ENCODE measurements at regions not wholly inside any gene's neighbourhood (a gene's known extent, or its start where the extent isn't known, plus 50 kb on each side); places are given as distances from the start of the nearest gene placed in this dataset.

DNA sequence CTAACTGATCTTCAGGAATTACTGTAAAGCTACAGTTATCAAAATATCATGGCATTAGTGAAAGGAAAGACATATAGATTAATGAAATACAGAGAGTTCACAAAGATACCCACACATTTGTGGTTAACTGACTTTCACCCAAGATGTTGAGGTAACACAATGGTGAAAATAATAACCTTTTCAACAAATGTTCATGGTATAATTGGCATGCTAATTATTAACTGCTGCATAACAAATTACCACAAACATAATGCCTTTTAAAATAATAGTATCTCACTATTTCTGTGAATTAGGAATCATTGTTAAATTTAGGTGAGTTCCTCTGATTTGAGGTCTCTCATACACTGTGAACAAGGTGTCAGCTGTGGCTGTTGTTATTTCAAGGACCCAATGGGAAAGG, 1493.1 kb upstream of the ACVR2A start:
- Histone ChIP-seq H3K27me3 (ENCODE audit: insufficient read depth, low read length) (no peaks in the 10 kb centered on the region), H3K9me3 (ENCODE audit: control insufficient read depth, low read depth, low read length) (no peaks in the 10 kb centered on the region), H3K23ac (ENCODE audit: insufficient read length, low read depth, low read length) (no peak overlapping the region), H3K4ac (ENCODE audit: low read depth, low read length) (no peak overlapping the region), H2BK20ac (ENCODE audit: low read depth, low read length, poor library complexity, severe bottlenecking) (no peak overlapping the region), H2BK12ac (ENCODE audit: insufficient read length, low read depth, low read length) (no peak overlapping the region), H2BK15ac (ENCODE audit: low read depth, low read length) (no peak overlapping the region), H4K20me1 (ENCODE audit: control insufficient read depth, insufficient read depth, insufficient read length) (no peaks in the 10 kb centered on the region), H3K18ac (ENCODE audit: insufficient read length, low read depth, low read length) (no peak overlapping the region), H4K5ac (ENCODE audit: insufficient read length, low read depth, low read length) (no peak overlapping the region), H3K27ac (ENCODE audit: insufficient read length, low read depth, low read length) (no peak overlapping the region), H3K56ac (ENCODE audit: insufficient read length, low read depth, low read length) (no peak overlapping the region), H4K8ac (replicated peaks; ENCODE audit: insufficient read length, low read depth, low read length) (no peak overlapping the region), H3K4me1 (ENCODE audit: insufficient read depth, low read length) (no peaks in the 10 kb centered on the region), H2AK5ac (ENCODE audit: insufficient read length, low read length) (no peak overlapping the region), H3K79me1 (ENCODE audit: insufficient read depth, low read depth, low read length, poor library complexity, severe bottlenecking) (no peaks in the 10 kb centered on the region), H2BK120ac (ENCODE audit: low read depth, low read length, poor library complexity, severe bottlenecking) (no peak overlapping the region), H2AFZ (ENCODE audit: low read length) (no peak overlapping the region), H3K4me2 (ENCODE audit: insufficient read depth, insufficient read length, low read length) (no peak overlapping the region), H3K14ac (ENCODE audit: insufficient read depth, low read length) (no peak overlapping the region), H2BK5ac (ENCODE audit: insufficient read length, low read length) (no peak overlapping the region), H4K91ac (ENCODE audit: insufficient read length, low read depth, low read length) (no peak overlapping the region), H3K9ac (ENCODE audit: extremely low read depth, insufficient read length, low read length) (no peak overlapping the region), H3T11ph (ENCODE audit: low read length) (no peak overlapping the region), H3K79me2 (ENCODE audit: insufficient read depth, low read length) (no peaks in the 10 kb centered on the region), H3K23me2 (ENCODE audit: insufficient read length, low read depth, low read length, poor library complexity, severe bottlenecking) (no peaks in the 10 kb centered on the region)
- TF ChIP-seq, protein P1, sequence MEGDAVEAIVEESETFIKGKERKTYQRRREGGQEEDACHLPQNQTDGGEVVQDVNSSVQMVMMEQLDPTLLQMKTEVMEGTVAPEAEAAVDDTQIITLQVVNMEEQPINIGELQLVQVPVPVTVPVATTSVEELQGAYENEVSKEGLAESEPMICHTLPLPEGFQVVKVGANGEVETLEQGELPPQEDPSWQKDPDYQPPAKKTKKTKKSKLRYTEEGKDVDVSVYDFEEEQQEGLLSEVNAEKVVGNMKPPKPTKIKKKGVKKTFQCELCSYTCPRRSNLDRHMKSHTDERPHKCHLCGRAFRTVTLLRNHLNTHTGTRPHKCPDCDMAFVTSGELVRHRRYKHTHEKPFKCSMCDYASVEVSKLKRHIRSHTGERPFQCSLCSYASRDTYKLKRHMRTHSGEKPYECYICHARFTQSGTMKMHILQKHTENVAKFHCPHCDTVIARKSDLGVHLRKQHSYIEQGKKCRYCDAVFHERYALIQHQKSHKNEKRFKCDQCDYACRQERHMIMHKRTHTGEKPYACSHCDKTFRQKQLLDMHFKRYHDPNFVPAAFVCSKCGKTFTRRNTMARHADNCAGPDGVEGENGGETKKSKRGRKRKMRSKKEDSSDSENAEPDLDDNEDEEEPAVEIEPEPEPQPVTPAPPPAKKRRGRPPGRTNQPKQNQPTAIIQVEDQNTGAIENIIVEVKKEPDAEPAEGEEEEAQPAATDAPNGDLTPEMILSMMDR (conservative IDR thresholded peaks at IDR 0.05) = no peak
- DNase-seq = no peak
- H3K4me1 Mint-ChIP-seq = no peaks in the 10 kb centered on the region
- no peaks in the 10 kb centered on the region for H3K27me3 Mint-ChIP-seq (ENCODE audit: low read depth)
- no peaks in the 10 kb centered on the region; a peak in 1 of 7 replicates for H3K36me3 Mint-ChIP-seq (ENCODE audit: insufficient read depth in 1 of 3, low read depth in 3 of 3)
- H3K4me3 Mint-ChIP-seq = no peak overlapping the region
- no peaks in the 10 kb centered on the region for H3K9me3 Mint-ChIP-seq
- H3K27ac Mint-ChIP-seq = no peak overlapping the region; a peak in 1 of 7 replicates
